ENCODE measurements at regions not wholly inside any gene's neighbourhood (a gene's known extent, or its start where the extent isn't known, plus 50 kb on each side); places are given as distances from the start of the nearest gene placed in this dataset.

DNA sequence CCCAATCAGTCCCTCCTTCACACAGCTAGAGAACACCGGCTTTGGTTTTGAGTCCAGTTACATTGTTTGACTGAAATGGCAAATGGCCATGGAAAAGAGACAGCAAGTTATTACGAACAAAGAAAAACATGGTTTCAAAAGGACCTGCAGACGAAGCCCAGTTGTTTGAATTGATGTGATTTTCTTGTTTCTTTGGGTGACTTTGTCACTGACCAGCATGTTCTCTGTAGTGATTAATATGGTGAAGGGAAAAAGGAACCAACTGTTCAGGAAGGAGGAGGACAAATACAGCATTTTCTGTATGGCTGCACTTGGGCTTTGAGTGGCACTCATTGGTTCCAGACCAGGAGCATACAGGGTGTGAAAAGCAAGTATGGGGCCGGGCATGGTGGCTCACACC lies 217.4 kb upstream of the TPM1 start:
- H3K4me3 ChIP-seq: no peak overlapping the region
- H4K20me1 ChIP-seq (ENCODE audit: insufficient read depth): no peaks in the 10 kb centered on the region
- no peak for DNase-seq
- no peak overlapping the region for H3K4me2 ChIP-seq
- peaks cover 20% of the 10 kb centered on the region for H3K4me1 ChIP-seq (replicated peaks; ENCODE audit: insufficient read depth)
- no peaks in the 10 kb centered on the region for H3K36me3 ChIP-seq (ENCODE audit: low read depth)
- peaks cover 15% of the 10 kb centered on the region; the same call in 1 of the 2 replicates for H3F3A ChIP-seq (ENCODE audit: insufficient read depth, low read depth)
- no TSS peak for BruUV-seq (replicated peaks)
- intact Hi-C loops (cut with micrococcal nuclease; ENCODE audit: unreplicated experiment): no loop called here
- POLR2A ChIA-PET (ENCODE audit: unreplicated experiment): no interaction called here
- peak overlapping the region; percentile 49; the same call in 1 of the 2 replicates for H3K27ac ChIP-seq
- CTCF ChIA-PET: no interaction called here
- H3K79me2 ChIP-seq (ENCODE audit: low read depth): no peaks in the 10 kb centered on the region
- TF ChIP-seq, protein P1, sequence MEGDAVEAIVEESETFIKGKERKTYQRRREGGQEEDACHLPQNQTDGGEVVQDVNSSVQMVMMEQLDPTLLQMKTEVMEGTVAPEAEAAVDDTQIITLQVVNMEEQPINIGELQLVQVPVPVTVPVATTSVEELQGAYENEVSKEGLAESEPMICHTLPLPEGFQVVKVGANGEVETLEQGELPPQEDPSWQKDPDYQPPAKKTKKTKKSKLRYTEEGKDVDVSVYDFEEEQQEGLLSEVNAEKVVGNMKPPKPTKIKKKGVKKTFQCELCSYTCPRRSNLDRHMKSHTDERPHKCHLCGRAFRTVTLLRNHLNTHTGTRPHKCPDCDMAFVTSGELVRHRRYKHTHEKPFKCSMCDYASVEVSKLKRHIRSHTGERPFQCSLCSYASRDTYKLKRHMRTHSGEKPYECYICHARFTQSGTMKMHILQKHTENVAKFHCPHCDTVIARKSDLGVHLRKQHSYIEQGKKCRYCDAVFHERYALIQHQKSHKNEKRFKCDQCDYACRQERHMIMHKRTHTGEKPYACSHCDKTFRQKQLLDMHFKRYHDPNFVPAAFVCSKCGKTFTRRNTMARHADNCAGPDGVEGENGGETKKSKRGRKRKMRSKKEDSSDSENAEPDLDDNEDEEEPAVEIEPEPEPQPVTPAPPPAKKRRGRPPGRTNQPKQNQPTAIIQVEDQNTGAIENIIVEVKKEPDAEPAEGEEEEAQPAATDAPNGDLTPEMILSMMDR (conservative IDR thresholded peaks at IDR 0.05): no peak
- TF ChIP-seq EZH2 (IDR thresholded peaks at IDR 0.05; ENCODE audit: low read depth): no peak
- no peaks in the 10 kb centered on the region for H3K9me3 ChIP-seq (ENCODE audit: insufficient read depth, low read depth)
- H2AFZ ChIP-seq: no peak overlapping the region
- H3K9me2 ChIP-seq (ENCODE audit: insufficient read depth): no peaks in the 10 kb centered on the region
- no peaks in the 10 kb centered on the region for H3K27me3 ChIP-seq (ENCODE audit: insufficient read depth, low read depth)

DNA sequence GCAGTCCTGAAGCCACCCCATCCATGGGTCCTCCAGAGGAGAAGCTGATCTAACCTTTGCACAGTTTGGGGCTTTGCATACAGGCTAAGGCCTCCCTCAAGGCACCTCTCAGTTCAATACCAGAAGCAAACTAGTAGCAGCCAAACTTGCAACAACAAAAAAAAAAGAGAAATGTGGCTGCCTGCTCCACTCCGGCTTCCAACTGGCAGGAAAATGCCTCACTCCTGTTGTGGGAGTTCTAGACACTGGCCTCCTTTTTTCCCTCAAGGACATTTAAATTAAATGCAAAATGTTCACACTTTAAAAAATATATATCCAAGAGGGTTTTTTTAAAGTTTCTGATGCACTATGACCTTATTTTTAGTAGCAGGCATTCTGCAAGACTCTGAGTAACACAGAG lies 216.0 kb upstream of the TPM1 start:
- Histone ChIP-seq H3K36me3 (ENCODE audit: low read depth) (no peaks in the 10 kb centered on the region), H3K4me3 (no peak overlapping the region), H3K9me3 (ENCODE audit: insufficient read depth, low read depth) (no peaks in the 10 kb centered on the region), H3K27me3 (ENCODE audit: insufficient read depth, low read depth) (no peaks in the 10 kb centered on the region), H3F3A (ENCODE audit: insufficient read depth, low read depth) (peaks cover 15% of the 10 kb centered on the region; the same call in 1 of the 2 replicates), H3K9me2 (ENCODE audit: insufficient read depth) (no peaks in the 10 kb centered on the region), H3K27ac (no peak overlapping the region), H4K20me1 (ENCODE audit: insufficient read depth) (no peaks in the 10 kb centered on the region), H3K4me2 (no peak overlapping the region), H2AFZ (no peak overlapping the region), H3K79me2 (ENCODE audit: low read depth) (no peaks in the 10 kb centered on the region), H3K4me1 (replicated peaks; ENCODE audit: insufficient read depth) (peaks cover 22% of the 10 kb centered on the region)
- no peak for DNase-seq
- no TSS peak for BruUV-seq (replicated peaks)
- intact Hi-C loops (cut with micrococcal nuclease; ENCODE audit: unreplicated experiment): no loop called here
- ChIA-PET POLR2A (ENCODE audit: unreplicated experiment) (no interaction called here), CTCF (no interaction called here)
- TF ChIP-seq, protein P1 (conservative IDR thresholded peaks at IDR 0.05): no peak
- no peak for TF ChIP-seq EZH2 (IDR thresholded peaks at IDR 0.05; ENCODE audit: low read depth)

DNA sequence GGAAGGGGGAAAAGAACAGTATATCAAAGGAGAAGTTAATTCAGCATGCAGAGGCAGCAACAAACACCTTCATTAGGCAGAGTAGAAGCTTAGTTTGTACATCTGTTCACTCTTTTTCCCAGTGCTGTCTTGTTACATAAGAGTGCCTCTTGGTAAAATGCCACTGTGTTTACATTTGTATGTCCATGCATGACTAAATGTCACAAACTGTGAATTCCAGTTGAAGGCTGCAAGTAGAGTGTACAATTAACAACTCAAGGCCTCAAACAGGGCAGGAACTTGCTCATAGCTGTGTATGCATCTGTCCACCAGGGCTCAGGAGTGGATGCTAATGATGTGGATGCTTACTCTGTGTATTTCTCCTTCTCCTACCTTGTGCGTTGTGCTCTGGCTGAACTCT lies 214.2 kb upstream of the TPM1 start:
- no peak for DNase-seq
- Histone ChIP-seq H3K27ac (no peak overlapping the region), H3K4me3 (no peak overlapping the region), H3K9me3 (ENCODE audit: insufficient read depth, low read depth) (no peaks in the 10 kb centered on the region), H3K4me2 (no peak overlapping the region), H3K79me2 (ENCODE audit: low read depth) (no peaks in the 10 kb centered on the region), H3K27me3 (ENCODE audit: insufficient read depth, low read depth) (no peaks in the 10 kb centered on the region), H3K4me1 (replicated peaks; ENCODE audit: insufficient read depth) (peaks cover 39% of the 10 kb centered on the region), H3F3A (ENCODE audit: insufficient read depth, low read depth) (peaks cover 30% of the 10 kb centered on the region; the same call in 1 of the 2 replicates), H2AFZ (no peak overlapping the region), H3K9me2 (ENCODE audit: insufficient read depth) (no peaks in the 10 kb centered on the region), H3K36me3 (ENCODE audit: low read depth) (no peaks in the 10 kb centered on the region), H4K20me1 (ENCODE audit: insufficient read depth) (no peaks in the 10 kb centered on the region)
- ChIA-PET CTCF (no interaction called here), POLR2A (ENCODE audit: unreplicated experiment) (interaction anchor here (0.6 kb wide), 1 partner anchor 449 kb away, joined by 6 read pairs; no protein-coding TSS in a partner anchor)
- BruUV-seq (replicated peaks): no TSS peak
- intact Hi-C loops (cut with micrococcal nuclease; ENCODE audit: unreplicated experiment): no loop called here
- no peak for TF ChIP-seq EZH2 (IDR thresholded peaks at IDR 0.05; ENCODE audit: low read depth)
- TF ChIP-seq, protein P1 (conservative IDR thresholded peaks at IDR 0.05): no peak
